K562 (cell line): ENCODE measurements at regions not wholly inside any gene's neighbourhood (a gene's known extent, or its start where the extent isn't known, plus 50 kb on each side); places are given as distances from the start of the nearest gene placed in this dataset.

Experiments
- ATAC-seq: fragments of 200-7000 bp; cut with Tn5 transposase; 3 replicates; pipeline ENCODE4 v1.9.1; 2020; ENCODE audit warnings: moderate library complexity
- BruUV-seq: library from RNA; stranded (reverse); fragments of 400-500 nt; replicated peaks from 2 replicates; lab custom pipeline; 2021; lab: Mats Ljungman, UMichigan
- CTCF ChIA-PET: fragments of 300-600 bp; formaldehyde crosslinking; extraction: SDS; loops from one replicate; lab custom pipeline; 2021; ENCODE audit warnings: low intra/inter-chr PET ratio; lab: Yijun Ruan, JAX
- POLR2A ChIA-PET: fragments of 300-600, 350-650 bp; sonication (Branson Sonifier 250); formaldehyde crosslinking; extraction: SDS; loops from one replicate; lab custom pipeline; 2021; ENCODE audit warnings: antibody characterized with exemption, inconsistent platforms; lab: Yijun Ruan, JAX
- DNase-seq, 4 experiments: peaks; one replicate each; pipeline versions ENCODE4 v3.0.0 to v3.0.0-alpha.2; 2011 to 2018; ENCODE audit warnings: low spot score in 3 of 4, mixed read lengths in 3 of 4; ENCODE audit errors: extremely low read depth in 1 of 4
- FAIRE-seq: peaks from 2 replicates; lab custom pipeline; 2011; peaks lifted over from hg19 to GRCh38; lab: Jason Lieb, UNC
- H2AFZ ChIP-seq: 2 replicates; pipeline ENCODE4 v1.6.0; 2011; ENCODE audit warnings: low read depth, low read length, control low read depth, inconsistent platforms
- H3K27ac ChIP-seq: fragments of 200-600 bp; 3 replicates; pipeline ENCODE4 v1.8.0; 2011; ENCODE audit warnings: low read depth, mild to moderate bottlenecking, control low read depth, inconsistent platforms, low read length, moderate library complexity, mixed read lengths; ENCODE audit errors: extremely low read depth
- H3K27me3 ChIP-seq, 2 experiments: fragments of 300-600 bp in 1 of 2; 2 replicates in 1 of 2; 3 replicates in 1 of 2; pipeline versions ENCODE4 v1.6.0 to v1.8.0; 2011; ENCODE audit warnings: inconsistent platforms in 2 of 2, low read length in 2 of 2, mild to moderate bottlenecking in 1 of 2, mixed read lengths in 1 of 2, moderate library complexity in 1 of 2; ENCODE audit not compliant: control insufficient read depth in 2 of 2, insufficient read depth in 2 of 2
- H3K36me3 ChIP-seq: fragments of 300-600 bp; 3 replicates; pipeline ENCODE4 v1.8.0; 2011; ENCODE audit warnings: mild to moderate bottlenecking, low read length, inconsistent platforms; ENCODE audit not compliant: control insufficient read depth, insufficient read depth
- H3K4me1 ChIP-seq, 2 experiments: fragments of 200-600 bp in 1 of 2; replicated peaks in 1 of 2; 2 replicates in 1 of 2; 3 replicates in 1 of 2; pipeline versions ENCODE4 v1.5.1 to v1.8.0; 2011; ENCODE audit warnings: inconsistent platforms in 2 of 2, low read length in 2 of 2, mild to moderate bottlenecking in 1 of 2, mixed read lengths in 1 of 2, moderate library complexity in 1 of 2; ENCODE audit not compliant: control insufficient read depth in 2 of 2, insufficient read depth in 2 of 2
- H3K4me2 ChIP-seq: 2 replicates; pipeline ENCODE4 v1.6.1; 2011; ENCODE audit warnings: low read length, control low read depth, inconsistent platforms, mixed read lengths; ENCODE audit not compliant: insufficient read depth
- H3K4me3 ChIP-seq: fragments of 200-600 bp; sonication (generic), shearing (Covaris generic); 2 replicates; pipeline ENCODE4 v1.5.1; 2016; ENCODE audit warnings: control low read depth, inconsistent platforms
- H3K79me2 ChIP-seq: fragments of 200-600 bp; 3 replicates; pipeline ENCODE4 v1.8.0; 2011; ENCODE audit warnings: low read length, inconsistent platforms; ENCODE audit not compliant: control insufficient read depth, insufficient read depth
- H3K9ac ChIP-seq, 2 experiments: 2 replicates each; pipeline versions ENCODE4 v1.6.0 to v1.6.1; 2011; ENCODE audit warnings: low read depth in 2 of 2, low read length in 2 of 2, control low read depth in 1 of 2, inconsistent platforms in 1 of 2, mild to moderate bottlenecking in 1 of 2, mixed read lengths in 1 of 2; ENCODE audit not compliant: insufficient read depth in 1 of 2
- H3K9me1 ChIP-seq: one replicate; pipeline ENCODE4 v1.6.0; 2011; ENCODE audit warnings: inconsistent platforms, mild to moderate bottlenecking, low read length, moderate library complexity; ENCODE audit not compliant: control insufficient read depth, insufficient read depth
- H3K9me3 ChIP-seq: replicated peaks from 2 replicates; pipeline ENCODE4 v1.5.1; 2011; ENCODE audit warnings: low read depth, low read length, inconsistent platforms; ENCODE audit not compliant: control insufficient read depth, insufficient read depth
- H4K20me1 ChIP-seq: replicated peaks from 2 replicates; pipeline ENCODE4 v1.6.1; 2011; ENCODE audit warnings: low read length, inconsistent platforms, mixed read lengths; ENCODE audit not compliant: control insufficient read depth, insufficient read depth
- HNRNPL ChIP-seq: fragments of 200-400 bp; formaldehyde crosslinking; IDR thresholded peaks from 2 replicates; pipeline ENCODE4 v1.6.1; 2017; ENCODE audit warnings: low read depth, mild to moderate bottlenecking, low read length
- IRF1 ChIP-seq: sonication (generic); formaldehyde crosslinking; IDR thresholded peaks from 2 replicates; pipeline ENCODE4 v1.8.0; 2022; ENCODE audit warnings: missing genetic modification reagents, mild to moderate bottlenecking, borderline replicate concordance
- JUND ChIP-seq, 2 experiments: IDR thresholded peaks; 2 replicates in 1 of 2; 3 replicates in 1 of 2; pipeline ENCODE4 v1.6.1; 2011; ENCODE audit warnings: borderline replicate concordance in 2 of 2, low read depth in 2 of 2, low read length in 2 of 2, improper control_type of control experiment in 1 of 2, missing biosample characterization in 1 of 2, missing genetic modification characterization in 1 of 2, missing genetic modification reagents in 1 of 2
- NFATC3 ChIP-seq: fragments of 450-650 bp; IDR thresholded peaks from 2 replicates; pipeline ENCODE4 v1.6.1; 2017; ENCODE audit warnings: mild to moderate bottlenecking
- RBM14 ChIP-seq: fragments of 200-400 bp; formaldehyde crosslinking; IDR thresholded peaks from 2 replicates; pipeline ENCODE4 v1.6.1; 2018; ENCODE audit warnings: low read depth, mild to moderate bottlenecking, low read length, moderate library complexity, borderline replicate concordance; ENCODE audit not compliant: insufficient read depth
- ZNF699 ChIP-seq: fragments of 250-450 bp; sonication (Bioruptor Pico); IDR thresholded peaks from 2 replicates; pipeline ENCODE4 v1.8.0; 2021; ENCODE audit warnings: mild to moderate bottlenecking, moderate library complexity; ENCODE audit not compliant: insufficient replicate concordance
- WGBS: fragments of 100-300 bp; shearing (Covaris generic); methylation state at CpG from one replicate; pipeline ENCODE4 v1.1.6; 2016; ENCODE audit warnings: low coverage, mixed read lengths; ENCODE audit not compliant: insufficient coverage; ENCODE audit errors: missing lambda C conversion rate; 5-methylcytosine and 5-hydroxymethylcytosine counted together
- in situ Hi-C: fragments of 300-500 bp; cut with MboI; formaldehyde crosslinking; loops from 4 replicates; pipeline ENCODE4 v1.15.0; 2018; ENCODE audit warnings: inconsistent platforms, mixed read lengths
- intact Hi-C: fragments of 100-400 bp; cut with micrococcal nuclease; formaldehyde crosslinking; loops from 2 replicates; pipeline ENCODE4 v1.14.2; 2022

- in situ Hi-C loops (no loop called here), intact Hi-C loops (no loop called here)
- no peak overlapping the region for H3K27ac ChIP-seq
- no TSS peak for BruUV-seq
- ATAC-seq (no peak), DNase-seq (no peak), FAIRE-seq (no peak)
- no peak overlapping the region for H3K4me2 ChIP-seq
- H3K9me1 ChIP-seq, result no peaks in the 10 kb centered on the region
- H3K4me1 ChIP-seq, result no peaks in the 10 kb centered on the region
- H3K4me3 ChIP-seq, result no peak overlapping the region
- no peak overlapping the region for H2AFZ ChIP-seq
- WGBS, result 0% methylated on average over 3 of the region's 3 CpGs
- H3K9me3 ChIP-seq, result no peaks in the 10 kb centered on the region
- CTCF ChIA-PET, result no interaction called here
- H3K27me3 ChIP-seq, result no peaks in the 10 kb centered on the region
- H3K79me2 ChIP-seq, result no peaks in the 10 kb centered on the region
- H3K9ac ChIP-seq, result no peak overlapping the region
- POLR2A ChIA-PET, result no interaction called here
- H3K36me3 ChIP-seq, result no peaks in the 10 kb centered on the region
- TF ChIP-seq JUND (IDR thresholded peaks at IDR 0.05; ENCODE audit: borderline replicate concordance, low read depth, low read length) (no peak), JUND (tag; IDR thresholded peaks at IDR 0.05; ENCODE audit: borderline replicate concordance, low read depth, low read length) (no peak), RBM14 (no peak), NFATC3 (no peak), ZNF699 (no peak), HNRNPL (no peak), IRF1 (no peak)
- TF ChIP-seq, all 486 proteins: peak for 0
- no peaks in the 10 kb centered on the region for H4K20me1 ChIP-seq
These were observed 415.1 kb downstream of the TFAP2A start for GRCh38 chr6:9999796-10000195.
